ENCODE measurements at regions not wholly inside any gene's neighbourhood (a gene's known extent, or its start where the extent isn't known, plus 50 kb on each side); places are given as distances from the start of the nearest gene placed in this dataset.
"Not testable (repeated sequence)": the region's sequence is repeated elsewhere in the genome, so short reads cannot be mapped to it uniquely, and the experiment has no call there.

DNA sequence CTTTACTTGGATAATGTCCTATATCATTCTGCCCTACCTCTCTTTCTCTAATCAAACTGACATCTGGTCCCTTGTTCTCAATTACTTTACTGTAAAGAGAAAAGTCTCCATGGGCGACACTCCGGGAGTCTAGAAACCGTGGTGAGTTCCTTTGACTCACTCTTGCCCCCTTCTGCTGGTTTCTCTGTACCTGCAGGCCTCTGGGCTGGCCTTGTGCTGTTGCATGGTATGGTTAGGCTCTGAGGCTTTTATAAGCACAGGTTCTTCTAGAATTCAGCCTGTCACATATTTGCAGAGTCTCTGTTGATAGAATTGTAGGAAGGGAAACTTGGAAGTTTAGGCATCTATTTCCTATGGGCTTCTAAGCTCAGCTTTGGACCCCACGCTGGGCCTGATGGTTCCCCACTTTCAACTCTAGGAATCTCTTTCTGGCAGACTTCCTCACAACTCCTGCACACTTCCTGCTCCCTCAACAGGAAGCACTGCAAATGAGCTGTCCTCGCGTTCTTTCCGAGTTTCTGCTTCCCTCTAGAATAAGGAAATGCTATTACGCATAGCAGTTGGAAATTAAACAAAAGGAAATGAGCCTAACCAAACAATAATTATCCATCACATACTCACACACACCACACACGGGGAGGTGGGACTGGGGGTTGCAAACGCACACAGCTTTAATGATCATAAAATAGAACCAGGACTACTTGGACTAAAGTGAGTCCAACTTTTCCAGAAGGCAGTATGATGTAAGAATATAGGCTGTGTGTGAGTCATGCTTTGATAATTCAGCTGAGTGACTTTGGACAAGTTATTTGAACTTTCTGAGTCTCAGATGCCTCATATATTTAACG lies 683.3 kb downstream of the QKI start:
- peak; percentile 59 for DNase-seq

DNA sequence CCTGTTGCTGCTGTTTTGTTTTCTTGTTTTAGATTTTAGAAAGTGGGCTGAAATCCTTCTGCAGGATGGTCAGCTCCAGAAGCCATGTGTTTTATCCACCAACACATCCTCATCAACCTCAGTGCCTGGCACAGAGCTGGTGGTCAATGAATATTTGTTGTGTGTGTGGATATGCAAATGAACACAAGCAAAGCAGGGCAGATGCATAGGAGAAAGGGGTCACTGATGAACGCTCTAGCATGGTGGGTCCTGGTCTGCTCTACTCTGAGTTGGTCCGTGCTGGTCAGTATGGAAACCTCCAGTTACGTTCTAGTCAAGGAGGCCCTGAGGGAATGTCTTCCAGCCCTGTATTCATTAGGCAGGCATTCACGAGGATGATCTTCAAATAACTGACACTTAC lies 682.5 kb downstream of the QKI start:
- no peak for DNase-seq

DNA sequence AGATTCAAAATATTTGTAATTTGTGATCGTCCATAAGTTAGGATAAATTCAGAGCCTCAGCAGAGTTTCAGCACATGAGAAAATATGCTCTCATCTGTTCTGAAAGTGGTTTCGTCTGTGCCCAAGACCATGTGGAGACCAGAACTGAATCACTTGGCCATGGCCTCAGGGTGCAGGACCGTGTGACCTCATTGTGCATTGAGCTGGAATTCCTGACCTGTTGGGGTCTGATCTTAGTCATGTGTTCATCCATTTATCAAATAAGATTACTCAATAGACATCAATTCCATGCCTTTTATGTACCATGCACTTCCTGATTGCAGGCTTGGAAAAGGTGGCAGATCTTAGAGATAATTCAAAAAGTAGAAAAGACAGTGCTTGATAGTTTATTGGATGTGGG lies 680.5 kb downstream of the QKI start:
- no peak for DNase-seq

DNA sequence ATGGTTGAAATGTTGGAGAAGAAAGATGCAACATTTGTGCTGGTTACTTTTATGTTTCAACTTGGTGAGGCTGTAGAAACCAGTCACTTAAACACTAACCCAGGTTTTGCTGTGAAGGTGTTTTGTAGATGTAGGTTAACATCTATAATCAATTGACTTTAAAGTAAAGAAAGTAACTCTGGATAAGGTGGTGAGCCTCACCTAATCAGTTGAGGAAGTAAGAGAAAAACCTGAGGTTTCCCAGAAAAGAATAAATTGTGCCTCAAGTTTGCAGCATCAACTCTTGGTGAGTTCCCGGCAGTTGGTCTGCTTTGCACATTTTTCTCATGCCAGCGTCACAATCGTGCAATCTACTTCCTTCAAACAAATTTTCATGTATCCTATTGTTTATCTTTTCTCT lies 673.4 kb downstream of the QKI start:
- DNase-seq, result no peak

DNA sequence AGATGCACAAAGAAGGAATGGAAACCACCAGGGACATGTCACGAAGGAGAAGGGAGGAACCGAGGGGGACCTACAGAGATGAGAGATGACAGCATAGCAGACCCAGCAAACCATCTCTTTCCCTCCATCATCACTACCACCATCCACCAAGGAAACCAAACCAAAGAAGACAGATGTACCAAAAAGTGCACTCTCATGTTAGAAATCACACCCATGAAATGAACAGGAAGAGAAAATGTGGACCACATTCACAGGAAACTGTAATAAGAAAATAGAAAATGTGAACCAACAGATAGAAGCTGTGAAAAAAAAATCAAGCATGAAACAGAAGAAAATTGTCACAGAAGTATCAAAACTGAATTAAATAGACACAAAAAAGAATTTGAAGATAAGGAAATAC lies 672.7 kb downstream of the QKI start:
- peak; percentile 21 for DNase-seq

DNA sequence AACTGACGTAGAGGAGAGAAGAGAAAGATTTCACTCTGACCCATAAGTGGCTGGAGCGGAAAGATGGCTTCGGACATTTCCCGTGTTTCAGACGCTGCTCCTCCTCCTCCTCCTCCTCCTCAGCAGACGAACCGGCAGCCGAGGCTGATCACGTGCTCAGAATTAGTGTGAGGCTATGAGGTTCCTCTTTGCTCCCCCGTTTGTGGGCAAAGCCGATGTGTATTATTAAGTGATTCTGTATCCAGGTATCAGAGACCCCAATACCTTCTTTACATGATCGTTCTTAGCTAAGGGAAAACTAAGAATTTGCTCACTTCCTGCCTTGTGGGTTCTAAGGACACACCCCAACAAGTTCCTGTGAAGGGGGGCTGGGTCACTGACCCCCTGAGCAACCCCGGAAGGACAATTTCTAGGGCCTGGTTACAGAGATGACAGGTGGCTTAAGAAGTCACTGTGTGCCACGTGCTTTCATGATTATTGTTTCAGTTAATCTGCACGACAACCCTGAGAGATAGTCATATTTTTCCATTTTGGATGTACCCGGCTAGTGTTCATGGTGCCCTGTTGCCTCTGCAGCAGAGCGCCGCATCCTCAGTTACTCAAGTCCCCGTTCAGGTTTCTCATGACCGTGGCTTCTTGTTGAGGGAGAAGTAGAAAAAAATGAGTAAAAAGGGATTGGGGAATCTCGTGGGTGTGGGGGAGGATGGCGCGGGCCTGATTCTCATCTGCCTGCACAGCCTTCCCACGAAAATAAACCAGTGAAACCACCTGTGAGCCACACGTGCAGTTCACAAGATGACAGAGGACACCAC lies 671.8 kb downstream of the QKI start:
- DNase-seq, result peak; percentile 32

DNA sequence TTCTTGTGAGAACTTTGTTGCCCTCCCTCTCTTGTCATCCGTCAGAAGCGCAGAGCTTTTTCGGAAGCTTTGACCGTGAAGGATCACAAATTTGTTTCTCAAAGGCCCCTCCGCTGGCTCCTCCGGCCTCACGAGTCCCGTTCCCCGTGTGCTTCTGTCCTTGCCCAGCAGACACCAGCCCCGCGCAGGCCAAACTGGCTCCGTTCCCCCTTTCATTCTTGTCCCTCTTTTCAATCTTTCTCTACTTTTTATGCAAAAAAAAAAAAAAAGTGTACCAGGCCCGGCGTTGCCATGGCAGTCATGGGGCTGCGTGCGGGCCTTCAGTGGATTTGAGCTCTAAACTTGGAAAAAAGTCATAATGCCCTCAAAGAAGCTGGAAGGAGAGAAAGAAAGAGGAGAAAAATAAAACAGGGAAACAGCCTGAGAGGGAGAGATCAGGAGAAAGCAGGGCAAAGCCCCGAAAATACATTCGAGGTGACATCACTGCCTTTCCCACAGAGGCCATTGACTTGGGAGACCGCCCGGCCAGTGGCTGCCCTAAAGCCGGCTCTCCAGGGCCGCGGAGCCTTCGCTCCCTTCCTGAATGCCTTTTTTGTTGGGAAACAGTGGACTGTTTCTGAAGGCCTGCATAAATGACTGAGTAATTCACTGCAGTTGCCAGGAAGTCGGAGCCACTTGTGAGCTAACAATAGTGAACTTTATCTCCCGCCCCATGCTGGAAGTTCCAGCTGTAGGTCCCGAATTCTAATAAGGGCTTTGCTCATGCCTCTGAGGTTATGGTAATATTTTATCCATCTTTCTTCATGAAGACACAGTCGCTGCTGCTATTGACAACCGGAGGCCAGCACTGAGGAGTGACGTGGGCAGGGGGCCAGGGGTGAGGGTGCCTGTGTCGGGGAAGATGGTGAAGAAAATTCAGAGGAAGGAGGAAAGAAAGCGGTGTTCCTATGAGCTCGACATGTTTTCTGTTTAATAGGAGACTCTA lies 670.9 kb downstream of the QKI start:
- DNase-seq, result no peak

DNA sequence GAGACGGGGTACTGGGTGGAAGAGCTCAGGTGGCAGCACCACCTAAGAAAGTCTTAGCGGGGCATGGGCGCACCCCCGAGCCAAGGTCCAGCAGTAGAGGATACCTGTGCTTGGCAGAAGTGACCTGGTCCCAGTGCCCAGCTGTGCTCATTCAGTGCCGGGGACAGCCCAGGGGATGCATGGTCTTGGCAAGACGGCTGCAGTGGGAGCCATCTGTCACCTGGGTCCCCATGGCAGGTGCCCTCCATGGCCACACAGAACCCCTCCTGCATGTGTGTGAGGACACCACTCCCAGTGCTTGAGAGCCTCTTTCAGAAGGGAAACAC lies 664.7 kb downstream of the QKI start:
- no peak for DNase-seq

DNA sequence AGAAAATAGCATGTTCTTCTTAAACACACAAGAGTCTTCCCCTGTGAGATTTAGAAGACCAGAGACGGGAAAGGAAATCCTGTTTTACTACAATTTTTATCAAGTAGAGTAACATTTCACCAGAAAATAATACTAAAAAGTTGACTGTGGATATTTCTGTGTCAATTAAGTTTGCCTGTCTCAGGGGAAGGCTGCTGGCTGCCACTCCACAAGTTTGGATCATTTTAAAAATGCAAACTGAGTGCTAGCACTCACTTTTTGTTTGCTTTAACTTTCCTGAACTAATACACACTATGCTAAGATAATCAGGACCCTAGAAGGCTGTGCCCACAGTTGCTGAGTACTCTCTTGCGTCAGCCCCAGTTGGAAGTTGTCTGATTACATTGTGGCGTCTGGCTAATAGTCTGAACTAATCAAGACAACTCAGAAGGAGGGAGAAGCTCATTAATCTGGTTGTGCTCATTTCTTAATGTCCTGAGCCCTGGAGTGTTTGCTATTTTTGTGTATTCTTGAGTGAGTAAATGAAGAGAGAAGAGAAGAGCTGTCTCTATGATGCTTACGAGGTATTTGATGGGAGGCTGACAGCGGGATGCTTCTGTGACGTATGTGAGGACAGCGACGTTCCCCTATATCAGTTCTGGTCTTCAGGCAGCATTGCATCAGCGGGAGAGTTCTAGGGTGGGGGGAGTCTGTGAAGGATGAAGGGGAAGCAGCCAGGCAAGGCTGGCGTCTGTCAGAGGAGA lies 664.2 kb downstream of the QKI start:
- peak; percentile 27 for DNase-seq

DNA sequence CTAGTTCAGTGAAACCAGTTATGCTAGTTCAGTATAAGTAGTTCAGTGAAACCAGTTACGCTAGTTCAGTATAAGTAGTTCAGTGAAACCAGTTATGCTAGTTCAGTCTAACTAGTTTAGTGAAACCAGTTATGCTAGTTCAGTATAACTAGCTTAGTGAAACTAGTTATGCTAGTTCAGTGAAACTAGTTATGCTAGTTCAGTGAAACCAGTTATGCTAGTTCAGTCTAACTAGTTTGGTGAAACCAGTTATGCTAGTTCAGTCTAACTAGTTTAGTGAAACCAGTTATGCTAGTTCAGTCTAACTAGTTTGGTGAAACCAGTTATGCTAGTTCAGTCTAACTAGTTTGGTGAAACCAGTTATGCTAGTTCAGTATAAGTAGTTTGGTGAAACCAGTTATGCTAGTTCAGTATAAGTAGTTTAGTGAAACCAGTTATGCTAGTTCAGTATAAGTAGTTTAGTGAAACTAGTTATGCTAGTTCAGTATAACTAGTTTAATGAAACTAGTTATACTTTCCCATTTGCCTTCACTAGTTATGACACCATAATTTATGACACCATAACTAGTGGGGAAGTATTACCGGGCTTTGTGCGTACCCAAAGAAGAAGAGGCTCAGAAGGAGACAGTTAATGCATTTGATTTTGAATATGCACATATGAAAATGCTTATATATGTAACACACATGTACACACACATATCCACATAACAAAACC lies 662.5 kb downstream of the QKI start:
- not testable (repeated sequence) for DNase-seq

DNA sequence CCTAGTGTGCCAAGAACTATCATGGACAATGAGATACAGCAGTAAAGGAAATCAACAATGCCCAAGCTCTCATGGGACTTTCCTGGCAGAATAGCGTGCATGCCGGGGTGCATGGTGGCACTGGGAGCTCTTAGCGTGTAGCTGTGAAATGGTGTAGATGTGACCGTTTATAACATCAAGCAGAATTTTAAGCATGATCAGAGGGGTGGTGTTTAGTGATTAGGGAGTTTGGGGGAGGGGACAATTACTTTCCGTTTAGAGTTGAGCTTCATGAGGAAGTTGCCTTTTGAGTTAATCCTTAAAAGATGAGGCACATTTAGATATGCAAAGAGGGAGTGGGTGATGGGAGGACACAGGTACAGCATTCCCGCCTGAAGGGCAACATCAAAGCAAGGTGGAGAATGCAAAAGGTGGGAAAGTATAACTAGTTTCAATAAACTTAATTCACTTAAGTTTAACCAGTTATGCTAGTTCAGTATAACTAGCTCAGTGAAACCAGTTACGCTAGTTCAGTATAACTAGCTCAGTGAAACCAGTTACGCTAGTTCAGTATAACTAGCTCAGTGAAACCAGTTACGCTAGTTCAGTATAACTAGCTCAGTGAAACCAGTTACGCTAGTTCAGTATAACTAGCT lies 661.6 kb downstream of the QKI start:
- peak; percentile 61 for DNase-seq

DNA sequence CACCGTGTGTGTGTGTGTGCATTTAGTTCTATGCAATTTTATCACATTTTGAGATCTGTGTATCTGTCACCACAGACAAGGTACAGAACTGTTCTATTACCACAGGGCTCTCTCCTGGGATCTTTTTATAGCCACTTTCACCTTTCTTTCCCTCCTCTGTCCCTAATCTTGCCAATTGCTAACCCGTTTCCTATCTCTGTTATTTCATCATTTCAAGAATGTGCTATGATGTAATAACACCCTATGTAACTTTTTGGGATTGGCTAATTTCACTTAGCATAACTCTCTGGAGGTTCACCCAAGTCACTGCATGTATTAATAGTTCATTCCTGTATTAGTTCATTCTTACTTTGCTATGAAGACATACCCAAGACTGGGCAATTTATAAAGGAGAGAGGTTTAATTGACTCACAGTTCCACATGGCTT lies 657.7 kb downstream of the QKI start:
- no peak for DNase-seq

DNA sequence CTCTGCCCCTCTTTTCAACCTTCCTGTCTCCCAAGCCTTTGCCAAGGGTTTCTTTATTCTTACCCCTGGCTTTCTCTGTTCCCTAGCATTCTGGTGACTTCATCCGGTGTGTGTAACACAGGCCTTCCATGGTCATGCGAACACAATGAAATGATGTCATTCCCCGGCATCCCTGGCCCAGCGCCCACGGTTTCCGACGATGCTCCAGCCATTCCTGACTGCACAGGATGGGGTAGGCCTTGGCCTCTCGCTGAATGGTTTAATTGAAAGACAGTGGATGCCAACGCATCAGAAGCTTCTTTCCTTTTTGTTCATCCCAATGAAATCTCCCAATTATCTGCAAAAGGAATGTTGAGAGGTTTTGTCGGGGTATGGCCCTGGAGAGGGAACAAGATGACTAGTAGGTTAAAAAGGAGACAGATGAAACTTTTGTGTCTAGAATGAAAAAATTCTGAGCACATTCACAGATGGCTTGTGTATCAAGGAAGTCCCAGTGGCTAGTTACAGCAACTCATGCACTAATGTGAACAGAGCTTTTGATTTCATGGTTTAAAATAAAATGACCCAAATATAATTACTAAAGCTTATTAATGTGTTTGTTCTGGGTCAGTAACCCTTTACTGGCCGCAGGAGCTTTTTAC lies 655.0 kb downstream of the QKI start:
- DNase-seq, result no peak

DNA sequence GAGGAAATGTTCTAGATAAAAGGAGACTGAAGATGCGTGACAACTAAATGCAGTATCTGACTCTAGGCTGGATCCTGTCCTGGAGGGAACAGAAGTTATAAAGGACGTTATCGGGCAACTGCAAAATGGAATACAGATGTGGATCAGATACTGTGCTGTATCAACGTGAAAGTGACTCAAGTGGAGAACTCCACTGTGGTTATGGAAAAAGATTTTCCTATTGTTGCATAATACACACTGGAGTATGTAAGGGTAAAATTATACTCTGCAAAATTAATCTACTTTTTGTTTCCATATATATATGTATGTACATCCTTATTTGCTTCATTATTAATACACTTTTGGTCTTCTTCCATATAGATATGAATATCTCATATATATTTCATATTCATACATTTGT lies 654.0 kb downstream of the QKI start:
- DNase-seq, result no peak

DNA sequence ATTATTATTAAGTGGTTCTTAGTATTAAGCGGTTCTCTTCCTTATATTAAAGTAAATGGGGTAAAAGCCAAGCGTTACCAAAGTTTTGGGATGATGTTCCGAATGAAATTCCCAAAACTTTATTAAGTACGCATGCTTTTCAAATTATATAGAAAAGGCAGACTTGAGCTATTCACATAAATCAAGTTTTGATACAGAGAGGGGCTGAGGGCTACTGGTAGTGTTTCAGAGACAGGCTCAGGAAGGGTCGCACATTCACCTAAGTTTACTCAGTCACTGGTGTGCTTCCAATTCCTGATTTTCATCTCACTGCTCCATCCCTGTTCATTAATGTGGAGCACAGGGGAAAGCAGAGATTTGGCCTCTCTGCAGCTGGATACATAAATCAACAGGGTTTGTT lies 652.2 kb downstream of the QKI start:
- no peak for DNase-seq

DNA sequence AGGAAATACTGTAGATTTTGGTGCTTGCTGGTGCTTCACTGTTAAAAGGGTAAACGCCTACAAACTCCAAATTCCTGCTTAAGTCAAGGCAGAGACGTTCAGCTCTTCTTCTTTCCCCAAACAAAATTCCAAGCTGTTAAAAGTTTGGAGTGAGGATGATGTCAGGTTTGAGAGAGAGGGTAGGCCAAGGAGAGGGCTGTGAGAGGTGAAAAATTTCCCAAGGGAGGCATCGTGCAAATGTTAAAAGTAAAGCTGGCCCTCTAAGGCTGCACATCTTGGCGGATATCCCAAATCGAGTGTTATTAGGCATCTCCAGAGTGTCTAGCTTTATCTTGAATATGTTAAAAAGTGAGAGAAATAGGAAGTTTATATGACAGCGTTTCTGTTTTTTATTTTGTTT lies 651.8 kb downstream of the QKI start:
- no peak for DNase-seq

DNA sequence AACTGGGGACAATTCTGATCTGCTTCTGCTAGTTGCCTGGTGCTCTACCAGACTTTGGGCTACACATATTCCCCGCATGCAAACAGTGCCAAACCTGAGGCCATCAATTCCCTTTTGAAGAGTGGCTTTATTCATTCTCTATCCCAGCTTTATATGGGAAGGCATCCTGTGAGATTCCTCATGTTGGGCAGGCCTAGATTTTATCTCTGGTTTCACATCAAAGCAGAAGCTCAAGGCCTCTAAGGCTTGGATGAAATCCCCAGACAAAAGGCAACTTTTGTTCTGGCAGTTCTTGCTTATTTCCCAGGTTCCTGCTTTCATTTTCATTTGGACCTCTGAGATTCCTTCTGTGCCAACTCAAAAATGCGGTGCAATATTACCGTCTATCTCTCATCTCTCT lies 648.8 kb downstream of the QKI start:
- no peak for DNase-seq

DNA sequence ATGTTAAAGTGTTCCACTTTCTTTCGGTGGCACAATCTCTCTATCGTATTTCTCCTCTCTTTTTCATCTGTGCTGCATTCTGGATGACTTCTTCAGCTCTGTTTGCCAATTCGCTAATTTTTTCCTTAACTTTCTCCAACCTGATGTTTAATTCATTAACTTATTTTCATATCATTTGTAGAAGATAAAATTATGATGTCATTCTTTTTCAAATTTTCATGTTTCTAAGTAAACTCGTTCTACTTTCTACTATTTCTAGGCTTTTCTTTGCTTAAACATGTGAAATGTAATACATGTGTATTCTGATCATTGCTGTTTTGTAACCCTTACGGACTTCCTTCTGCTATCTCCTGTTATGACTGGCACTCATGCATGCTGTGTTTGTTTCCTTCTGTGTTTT lies 648.4 kb downstream of the QKI start:
- no peak for DNase-seq

DNA sequence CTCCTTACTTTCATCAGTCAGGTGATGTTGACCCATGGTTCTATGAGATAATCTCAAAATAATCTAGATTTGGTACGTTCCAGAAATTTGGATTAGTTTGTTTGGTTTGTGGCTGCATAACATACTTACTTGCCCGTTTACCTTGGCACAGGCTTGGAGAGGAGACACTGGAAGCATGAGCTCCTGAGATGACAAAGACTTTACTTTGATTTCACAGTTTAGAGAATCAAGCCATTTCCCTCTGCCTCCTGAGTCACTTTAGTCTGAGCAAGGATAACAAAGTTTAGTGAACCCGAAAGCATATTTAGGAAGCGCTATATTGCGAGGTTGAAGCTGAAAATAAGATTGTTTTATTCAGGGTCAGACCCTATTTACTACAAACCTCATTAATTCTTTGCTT lies 643.4 kb downstream of the QKI start:
- DNase-seq, result no peak

DNA sequence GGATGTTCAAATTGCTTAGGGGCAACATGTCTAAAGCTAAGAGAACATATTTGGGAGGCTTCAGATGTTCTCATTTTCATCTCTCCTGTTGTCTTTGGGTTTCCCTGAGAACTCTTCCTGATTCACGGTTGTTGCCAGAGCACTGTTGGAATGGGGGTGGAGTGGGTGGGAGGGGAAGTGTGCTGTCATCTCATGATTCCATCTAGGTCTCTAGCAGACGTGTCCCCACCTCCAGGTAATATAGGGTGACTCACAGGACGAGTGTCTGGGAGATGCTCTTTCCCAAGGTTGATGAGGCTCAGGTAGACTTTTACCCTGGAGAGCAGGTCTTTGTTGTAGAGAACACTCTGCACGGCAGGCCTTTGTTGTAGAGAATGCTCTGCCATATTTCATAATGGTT lies 636.9 kb downstream of the QKI start:
- DNase-seq, result no peak

DNA sequence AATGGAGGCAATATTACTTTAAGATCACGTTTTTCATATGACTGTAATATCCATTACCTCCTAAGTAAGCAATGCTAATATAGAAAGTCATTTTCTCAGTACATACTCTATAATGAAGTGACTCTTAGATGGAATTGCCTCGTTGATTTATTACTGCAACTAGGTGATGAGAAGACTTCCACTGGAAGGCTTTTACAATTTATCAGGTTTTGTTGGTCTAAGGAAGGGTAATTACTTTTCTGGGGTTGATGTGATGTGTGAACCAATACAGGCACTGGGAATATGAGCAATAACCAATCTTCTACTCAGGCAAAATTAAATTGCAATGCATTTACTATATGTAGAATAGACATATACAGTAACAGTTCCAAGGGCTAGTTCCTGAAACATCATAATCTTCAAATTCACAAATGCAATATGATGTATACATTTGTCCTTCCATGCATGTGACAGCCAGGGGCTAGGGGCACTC lies 635.0 kb downstream of the QKI start:
- DNase-seq, result no peak
